Breast epithelium (tissue), 3 donors: ENCODE measurements at regions not wholly inside any gene's neighbourhood (a gene's known extent, or its start where the extent isn't known, plus 50 kb on each side); places are given as distances from the start of the nearest gene placed in this dataset.

Experiments used
- POLR2A ChIP-seq: fragments of 450-650 bp; IDR thresholded peaks from one replicate; pipeline ENCODE4 v1.6.1; 2016; ENCODE audit warnings: antibody characterized with exemption, mild to moderate bottlenecking, moderate library complexity
- POLR2AphosphoS5 ChIP-seq, 3 donors: sonication (generic); formaldehyde crosslinking; IDR thresholded peaks; one replicate each; pipeline ENCODE4 v1.6.1; 2017; ENCODE audit warnings: antibody characterized with exemption in 3 of 3
- TF ChIP-seq, protein P1 (sequence below), 3 donors: fragments of 450-650 bp; IDR thresholded peaks; one replicate each; pipeline ENCODE4 v1.5.1; 2016 to 2017; ENCODE audit warnings: antibody characterized with exemption in 3 of 3, mild to moderate bottlenecking in 3 of 3, moderate library complexity in 3 of 3

DNA sequence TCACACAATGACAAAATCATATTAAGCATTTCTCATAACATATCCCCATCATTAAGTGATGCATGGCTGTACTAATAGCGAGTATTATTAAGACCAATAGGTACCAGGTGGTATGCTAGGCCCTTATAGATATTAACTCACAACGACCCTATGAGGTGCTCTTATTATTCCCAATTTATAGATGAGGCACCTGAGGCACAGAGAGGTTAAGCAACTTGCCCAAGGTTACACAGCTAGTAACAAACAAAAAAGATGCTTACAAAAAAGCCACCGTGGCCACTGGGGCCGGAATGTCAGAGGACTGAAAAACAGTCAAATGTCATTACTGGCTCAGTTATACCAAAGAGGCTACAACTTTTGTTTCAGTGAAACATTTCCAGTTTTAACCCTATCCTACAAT, 96.0 kb downstream of the OR13A1 start:
- TF ChIP-seq, protein P1, sequence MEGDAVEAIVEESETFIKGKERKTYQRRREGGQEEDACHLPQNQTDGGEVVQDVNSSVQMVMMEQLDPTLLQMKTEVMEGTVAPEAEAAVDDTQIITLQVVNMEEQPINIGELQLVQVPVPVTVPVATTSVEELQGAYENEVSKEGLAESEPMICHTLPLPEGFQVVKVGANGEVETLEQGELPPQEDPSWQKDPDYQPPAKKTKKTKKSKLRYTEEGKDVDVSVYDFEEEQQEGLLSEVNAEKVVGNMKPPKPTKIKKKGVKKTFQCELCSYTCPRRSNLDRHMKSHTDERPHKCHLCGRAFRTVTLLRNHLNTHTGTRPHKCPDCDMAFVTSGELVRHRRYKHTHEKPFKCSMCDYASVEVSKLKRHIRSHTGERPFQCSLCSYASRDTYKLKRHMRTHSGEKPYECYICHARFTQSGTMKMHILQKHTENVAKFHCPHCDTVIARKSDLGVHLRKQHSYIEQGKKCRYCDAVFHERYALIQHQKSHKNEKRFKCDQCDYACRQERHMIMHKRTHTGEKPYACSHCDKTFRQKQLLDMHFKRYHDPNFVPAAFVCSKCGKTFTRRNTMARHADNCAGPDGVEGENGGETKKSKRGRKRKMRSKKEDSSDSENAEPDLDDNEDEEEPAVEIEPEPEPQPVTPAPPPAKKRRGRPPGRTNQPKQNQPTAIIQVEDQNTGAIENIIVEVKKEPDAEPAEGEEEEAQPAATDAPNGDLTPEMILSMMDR (IDR thresholded peaks at IDR 0.05), result no peak
- TF ChIP-seq POLR2A (no peak), POLR2AphosphoS5 (IDR thresholded peaks at IDR 0.05) (no peak)
